ENCODE measurements at regions not wholly inside any gene's neighbourhood (a gene's known extent, or its start where the extent isn't known, plus 50 kb on each side); places are given as distances from the start of the nearest gene placed in this dataset.
"Not testable (repeated sequence)": the region's sequence is repeated elsewhere in the genome, so short reads cannot be mapped to it uniquely, and the experiment has no call there.

DNA sequence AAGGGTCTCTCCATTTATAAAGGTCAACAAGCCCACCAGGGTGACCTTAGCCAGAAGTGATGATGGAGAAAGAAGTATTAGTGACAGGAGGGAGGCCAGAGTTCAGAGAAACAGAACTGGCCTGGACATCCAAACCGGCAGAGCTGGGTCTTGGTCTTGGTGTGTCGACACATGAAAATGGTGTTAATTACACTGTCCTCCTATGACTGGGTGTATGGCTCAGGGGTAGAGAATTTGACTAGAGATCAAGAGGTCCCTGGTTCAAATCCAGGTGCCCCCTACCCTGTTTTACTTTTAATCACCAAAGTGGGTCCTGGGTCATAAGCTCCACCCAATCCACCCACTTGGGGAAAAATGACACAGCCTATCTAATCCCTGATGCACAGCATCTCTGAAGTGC lies 110.6 kb upstream of the ZNF746 start:
- 94 to 95% methylated on average over 2 of the region's 2 CpGs for WGBS, 2 donors
- DNase-seq, result no peak
- no peaks in the 10 kb centered on the region for H3K9me3 ChIP-seq
- no peaks in the 10 kb centered on the region for H3K27me3 ChIP-seq
- no peak for TF ChIP-seq POLR2A (IDR thresholded peaks at IDR 0.05)
- TF ChIP-seq, protein P1, sequence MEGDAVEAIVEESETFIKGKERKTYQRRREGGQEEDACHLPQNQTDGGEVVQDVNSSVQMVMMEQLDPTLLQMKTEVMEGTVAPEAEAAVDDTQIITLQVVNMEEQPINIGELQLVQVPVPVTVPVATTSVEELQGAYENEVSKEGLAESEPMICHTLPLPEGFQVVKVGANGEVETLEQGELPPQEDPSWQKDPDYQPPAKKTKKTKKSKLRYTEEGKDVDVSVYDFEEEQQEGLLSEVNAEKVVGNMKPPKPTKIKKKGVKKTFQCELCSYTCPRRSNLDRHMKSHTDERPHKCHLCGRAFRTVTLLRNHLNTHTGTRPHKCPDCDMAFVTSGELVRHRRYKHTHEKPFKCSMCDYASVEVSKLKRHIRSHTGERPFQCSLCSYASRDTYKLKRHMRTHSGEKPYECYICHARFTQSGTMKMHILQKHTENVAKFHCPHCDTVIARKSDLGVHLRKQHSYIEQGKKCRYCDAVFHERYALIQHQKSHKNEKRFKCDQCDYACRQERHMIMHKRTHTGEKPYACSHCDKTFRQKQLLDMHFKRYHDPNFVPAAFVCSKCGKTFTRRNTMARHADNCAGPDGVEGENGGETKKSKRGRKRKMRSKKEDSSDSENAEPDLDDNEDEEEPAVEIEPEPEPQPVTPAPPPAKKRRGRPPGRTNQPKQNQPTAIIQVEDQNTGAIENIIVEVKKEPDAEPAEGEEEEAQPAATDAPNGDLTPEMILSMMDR (IDR thresholded peaks at IDR 0.05), result no peak
- peaks cover 0 to 5% (median 0%) of the 10 kb centered on the region in 3 donors for H3K4me1 ChIP-seq
- H3K36me3 ChIP-seq, result peaks cover 5 to 96% (median 17%) of the 10 kb centered on the region in 3 donors
- no peak overlapping the region for H3K4me3 ChIP-seq
- intact Hi-C loops (cut with DNase I), result no loop called here
- no peak overlapping the region for H3K27ac ChIP-seq

DNA sequence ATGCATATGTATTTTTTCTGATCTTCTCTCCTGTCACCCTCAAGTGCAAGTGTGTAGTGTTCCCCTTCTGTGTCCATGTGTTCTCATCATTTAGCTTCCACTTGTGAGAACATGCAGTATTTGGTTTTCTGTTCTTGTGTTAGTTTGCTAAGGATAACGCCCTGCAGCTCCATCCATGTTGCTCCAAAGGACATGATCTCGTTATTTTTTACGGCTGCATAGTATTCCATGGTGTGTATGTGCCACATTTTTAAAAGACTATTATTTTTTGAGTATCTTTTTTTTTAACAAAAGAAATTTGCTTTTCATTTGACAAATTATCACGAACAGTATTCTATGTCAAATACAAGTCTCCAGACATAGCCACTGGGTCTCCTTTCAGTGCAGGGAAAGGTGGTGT lies 110.1 kb upstream of the ZNF746 start:
- Histone ChIP-seq H3K27ac (no peak overlapping the region), H3K4me1 (peaks cover 0 to 5% (median 0%) of the 10 kb centered on the region in 3 donors), H3K36me3 (peaks cover 5 to 96% (median 12%) of the 10 kb centered on the region in 3 donors), H3K4me3 (no peak overlapping the region), H3K9me3 (no peaks in the 10 kb centered on the region), H3K27me3 (no peaks in the 10 kb centered on the region)
- intact Hi-C loops (cut with DNase I), result no loop called here
- no peak for DNase-seq
- 95 to 96% methylated on average over 4 of the region's 4 CpGs for WGBS, 2 donors
- TF ChIP-seq, protein P1 (IDR thresholded peaks at IDR 0.05), result no peak
- TF ChIP-seq POLR2A (IDR thresholded peaks at IDR 0.05), result no peak

DNA sequence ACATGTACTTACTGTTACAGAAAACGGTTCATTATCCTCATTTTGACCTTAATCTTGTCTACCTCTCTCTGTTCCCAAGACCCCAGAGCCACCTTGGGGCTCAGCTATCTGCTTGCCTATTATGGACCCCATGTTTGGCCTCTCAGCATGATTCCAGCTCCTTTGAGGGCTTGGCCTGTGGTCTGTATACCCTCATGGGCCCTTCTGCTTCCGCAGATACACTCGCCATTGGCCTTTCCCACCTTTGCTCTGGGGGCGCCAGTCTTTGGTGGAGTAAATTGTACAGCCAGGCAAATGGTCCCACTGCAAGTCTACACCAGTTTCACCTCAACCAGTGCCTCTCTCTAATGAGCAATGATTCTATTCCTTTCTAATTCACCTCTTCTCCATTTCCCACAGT lies 109.2 kb upstream of the ZNF746 start:
- no peak for TF ChIP-seq POLR2A (IDR thresholded peaks at IDR 0.05)
- TF ChIP-seq, protein P1 (IDR thresholded peaks at IDR 0.05), result no peak
- 93 to 95% methylated on average over 4 of the region's 4 CpGs for WGBS, 2 donors
- intact Hi-C loops (cut with DNase I), result no loop called here

DNA sequence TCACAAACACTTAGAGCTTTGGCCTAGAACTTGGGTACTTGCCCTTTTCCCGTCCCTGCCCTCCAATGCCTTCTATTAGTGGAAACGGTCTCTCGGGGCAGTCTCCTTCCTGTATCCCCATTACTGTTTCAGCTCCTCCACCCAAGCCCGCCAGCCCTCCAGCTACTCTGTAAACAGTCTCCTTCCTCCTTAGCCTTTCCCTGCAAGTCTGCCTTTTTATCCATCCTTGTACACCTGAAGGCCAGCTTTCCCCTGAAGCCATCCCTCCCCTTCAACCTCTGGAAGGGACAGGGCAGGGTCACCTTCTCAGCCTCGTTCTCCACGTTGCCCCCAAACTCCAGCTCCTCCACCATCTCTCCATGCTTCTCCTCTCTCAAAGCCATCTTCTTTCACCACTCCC lies 108.1 kb upstream of the ZNF746 start:
- Histone ChIP-seq H3K4me3 (no peak overlapping the region), H3K9me3 (no peaks in the 10 kb centered on the region), H3K27ac (no peak overlapping the region), H3K27me3 (no peaks in the 10 kb centered on the region), H3K4me1 (peaks cover 0 to under 1% (median 0%) of the 10 kb centered on the region in 3 donors), H3K36me3 (peaks cover 8 to 96% (median 8%) of the 10 kb centered on the region in 3 donors)
- intact Hi-C loops (cut with DNase I), result no loop called here
- 80 to 83% methylated on average over 6 of the region's 6 CpGs for WGBS, 2 donors
- DNase-seq, result no peak
- TF ChIP-seq, protein P1 (IDR thresholded peaks at IDR 0.05), result no peak
- TF ChIP-seq POLR2A (IDR thresholded peaks at IDR 0.05), result no peak

More for the DNA sequence above, 109.2 kb upstream of the ZNF746 start:
- H3K27ac ChIP-seq, result no peak overlapping the region
- H3K27me3 ChIP-seq, result no peaks in the 10 kb centered on the region
- H3K36me3 ChIP-seq, result peaks cover 11 to 96% (median 12%) of the 10 kb centered on the region in 3 donors
- DNase-seq, result no peak
- no peak overlapping the region for H3K4me3 ChIP-seq
- no peaks in the 10 kb centered on the region for H3K9me3 ChIP-seq
- H3K4me1 ChIP-seq, result peaks cover 0 to 5% (median 0%) of the 10 kb centered on the region in 3 donors

DNA sequence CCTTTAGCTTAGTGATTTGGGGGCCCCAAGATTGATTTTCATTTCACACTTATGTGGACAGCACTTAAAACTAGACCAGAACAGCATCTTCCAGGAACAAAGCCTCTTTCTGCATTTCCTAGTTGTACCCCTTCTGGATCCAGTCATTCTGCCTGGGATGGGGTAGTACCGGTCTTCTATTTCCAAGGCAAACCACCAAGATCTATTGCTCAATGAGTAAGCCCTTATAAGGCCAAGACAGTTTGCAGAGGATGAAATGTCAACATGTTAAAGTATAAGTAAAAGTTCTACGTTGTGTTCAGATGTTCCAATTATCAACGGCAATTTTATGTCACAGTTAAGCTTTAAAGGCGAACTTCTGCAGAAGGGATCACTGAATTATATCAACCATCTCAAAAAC lies 106.9 kb upstream of the ZNF746 start:
- Histone ChIP-seq H3K27me3 (no peaks in the 10 kb centered on the region), H3K4me1 (no peaks in the 10 kb centered on the region), H3K4me3 (no peak overlapping the region), H3K9me3 (no peaks in the 10 kb centered on the region), H3K27ac (no peak overlapping the region), H3K36me3 (peaks cover 5 to 88% (median 8%) of the 10 kb centered on the region in 3 donors)
- DNase-seq, result no peak
- intact Hi-C loops (cut with DNase I), result no loop called here
- TF ChIP-seq, protein P1 (IDR thresholded peaks at IDR 0.05), result no peak
- TF ChIP-seq POLR2A (IDR thresholded peaks at IDR 0.05), result no peak
- 85 to 93% methylated on average over 3 to 4 of the region's 4 CpGs for WGBS, 2 donors

DNA sequence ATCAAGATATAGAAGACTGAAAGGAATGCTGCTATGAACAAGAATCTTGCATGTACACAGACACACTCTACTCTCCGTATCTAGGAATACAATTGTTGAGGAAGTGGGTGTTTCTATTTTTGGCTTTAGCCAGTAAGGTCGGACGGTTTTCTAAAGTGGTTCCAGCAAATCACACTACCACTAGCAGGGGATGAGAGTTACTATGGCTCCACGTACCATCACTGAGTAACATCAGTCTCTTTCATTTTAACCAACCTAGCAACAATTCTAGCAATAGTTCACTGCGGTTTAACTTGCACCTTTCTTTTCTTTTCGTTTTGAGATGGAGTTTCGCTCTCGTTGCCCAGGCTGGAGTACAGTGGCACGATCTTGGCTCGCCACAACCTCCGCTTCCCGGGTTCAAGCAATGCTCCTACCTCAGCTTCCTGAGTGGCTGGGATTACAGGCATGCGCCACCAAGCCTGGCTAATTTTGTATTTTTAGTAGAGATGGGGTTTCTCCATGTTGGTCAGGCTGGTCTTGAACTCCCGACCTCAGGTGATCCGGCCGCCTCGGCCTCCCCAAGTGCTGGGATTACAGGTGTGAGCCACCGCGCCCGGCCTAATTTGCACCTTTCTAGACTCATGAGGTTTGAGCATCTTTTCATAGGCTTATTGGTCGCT lies 103.2 kb upstream of the ZNF746 start:
- H3K27ac ChIP-seq; H3K4me1 ChIP-seq; H3K4me3 ChIP-seq; DNase-seq; H3K27me3 ChIP-seq; intact Hi-C loops (cut with DNase I); H3K9me3 ChIP-seq: not testable (repeated sequence)
- H3K36me3 ChIP-seq, result peaks cover 5 to 85% (median 8%) of the 10 kb centered on the region in 3 donors
- WGBS, 2 donors, result 79 to 84% methylated on average over 20 to 21 of the region's 21 CpGs
